Activated B cell treated with CpG ODN at 0.5 μM for 24 hours (primary cell): ENCODE measurements at regions not wholly inside any gene's neighbourhood (a gene's known extent, or its start where the extent isn't known, plus 50 kb on each side); places are given as distances from the start of the nearest gene placed in this dataset.

Source experiments
- ATAC-seq: fragments of 200-7000 bp; cut with Tn5 transposase; one replicate; pipeline ENCODE4 v1.10.0; 2021; ENCODE audit warnings: low read depth, mild to moderate bottlenecking, moderate library complexity
- CTCF ChIA-PET: fragments of 350-600 bp; sonication (Branson Sonifier 250); formaldehyde crosslinking; loops from one replicate; lab custom pipeline; 2021; ENCODE audit warnings: antibody characterized with exemption; lab: Charles Lee
- POLR2A ChIA-PET: fragments of 350-600 bp; sonication (Branson Sonifier 250); formaldehyde crosslinking; loops from one replicate; lab custom pipeline; 2021; ENCODE audit warnings: antibody characterized with exemption; lab: Charles Lee
- DNase-seq: peaks from one replicate; pipeline ENCODE4 v3.0.0; 2022
- H3K27ac Mint-ChIP-seq: one replicate; pipeline ENCODE4 v1.8.0; 2020; ENCODE audit warnings: mixed read lengths
- H3K27me3 Mint-ChIP-seq: one replicate; pipeline ENCODE4 v1.8.0; 2021; ENCODE audit warnings: mixed read lengths
- H3K36me3 Mint-ChIP-seq: one replicate; pipeline ENCODE4 v1.8.0; 2021; ENCODE audit warnings: low read depth, mixed read lengths
- H3K4me1 Mint-ChIP-seq: one replicate; pipeline ENCODE4 v1.8.0; 2021; ENCODE audit warnings: mixed read lengths
- H3K4me3 Mint-ChIP-seq: one replicate; pipeline ENCODE4 v1.8.0; 2020; ENCODE audit warnings: mild to moderate bottlenecking, mixed read lengths
- H3K9me3 Mint-ChIP-seq: one replicate; pipeline ENCODE4 v1.8.0; 2020; ENCODE audit warnings: mixed read lengths
- intact Hi-C: fragments of 100-400 bp; cut with micrococcal nuclease; formaldehyde crosslinking; loops from one replicate; pipeline ENCODE4 v1.15.1; 2024
- TF ChIP-seq, protein P1 (sequence below): fragments of 200-600 bp; IDR thresholded peaks from one replicate; pipeline ENCODE4 v1.8.0; 2022; ENCODE audit warnings: antibody characterized with exemption, mild to moderate bottlenecking

DNA sequence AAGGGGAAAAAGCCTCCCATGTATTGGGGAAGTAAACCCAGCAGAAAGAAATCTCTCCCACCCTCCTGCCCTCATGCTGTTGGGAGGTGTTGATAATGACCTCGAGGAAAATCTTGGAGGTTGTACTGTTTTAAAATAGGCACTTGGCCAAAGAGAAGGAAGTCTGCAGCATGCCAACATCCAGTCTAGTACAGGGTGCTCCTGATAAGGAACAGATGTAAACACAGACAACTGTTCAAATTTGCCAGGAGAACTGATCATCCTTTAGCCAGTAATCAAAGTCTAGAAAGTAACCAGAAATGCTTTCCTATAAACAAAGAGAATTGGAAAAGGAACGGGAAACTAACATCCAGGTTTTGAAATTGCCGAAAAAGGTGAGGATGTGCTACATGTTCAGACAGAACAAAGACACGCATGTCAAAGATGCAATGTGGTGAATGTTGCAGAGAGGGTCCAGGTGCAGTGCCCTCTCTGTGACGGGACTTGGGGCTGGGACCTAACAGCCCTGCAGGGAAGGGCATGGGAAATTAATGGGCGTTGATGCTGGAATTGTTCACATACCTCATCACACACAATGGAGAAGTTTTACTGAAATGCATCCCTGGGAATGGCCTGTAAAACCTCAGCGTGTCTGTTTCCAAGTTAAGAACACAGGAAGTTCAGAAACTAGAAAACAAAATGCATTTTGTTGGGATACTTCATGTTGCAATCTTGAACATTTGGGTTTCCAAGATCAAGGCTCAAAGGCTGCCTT lies 125.7 kb upstream of the RND3 start:
- POLR2A ChIA-PET: no interaction called here
- no peaks in the 10 kb centered on the region for H3K9me3 Mint-ChIP-seq
- no peaks in the 10 kb centered on the region for H3K4me1 Mint-ChIP-seq
- DNase-seq: no peak
- intact Hi-C loops: loop anchor here (5.0 kb wide), 1 partner anchor 1016 kb away; no protein-coding TSS in a partner anchor
- CTCF ChIA-PET: no interaction called here
- no peak overlapping the region for H3K27ac Mint-ChIP-seq
- H3K36me3 Mint-ChIP-seq: no peaks in the 10 kb centered on the region
- H3K27me3 Mint-ChIP-seq: no peaks in the 10 kb centered on the region
- TF ChIP-seq, protein P1, sequence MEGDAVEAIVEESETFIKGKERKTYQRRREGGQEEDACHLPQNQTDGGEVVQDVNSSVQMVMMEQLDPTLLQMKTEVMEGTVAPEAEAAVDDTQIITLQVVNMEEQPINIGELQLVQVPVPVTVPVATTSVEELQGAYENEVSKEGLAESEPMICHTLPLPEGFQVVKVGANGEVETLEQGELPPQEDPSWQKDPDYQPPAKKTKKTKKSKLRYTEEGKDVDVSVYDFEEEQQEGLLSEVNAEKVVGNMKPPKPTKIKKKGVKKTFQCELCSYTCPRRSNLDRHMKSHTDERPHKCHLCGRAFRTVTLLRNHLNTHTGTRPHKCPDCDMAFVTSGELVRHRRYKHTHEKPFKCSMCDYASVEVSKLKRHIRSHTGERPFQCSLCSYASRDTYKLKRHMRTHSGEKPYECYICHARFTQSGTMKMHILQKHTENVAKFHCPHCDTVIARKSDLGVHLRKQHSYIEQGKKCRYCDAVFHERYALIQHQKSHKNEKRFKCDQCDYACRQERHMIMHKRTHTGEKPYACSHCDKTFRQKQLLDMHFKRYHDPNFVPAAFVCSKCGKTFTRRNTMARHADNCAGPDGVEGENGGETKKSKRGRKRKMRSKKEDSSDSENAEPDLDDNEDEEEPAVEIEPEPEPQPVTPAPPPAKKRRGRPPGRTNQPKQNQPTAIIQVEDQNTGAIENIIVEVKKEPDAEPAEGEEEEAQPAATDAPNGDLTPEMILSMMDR: no peak
- ATAC-seq: no peak
- no peak overlapping the region for H3K4me3 Mint-ChIP-seq

DNA sequence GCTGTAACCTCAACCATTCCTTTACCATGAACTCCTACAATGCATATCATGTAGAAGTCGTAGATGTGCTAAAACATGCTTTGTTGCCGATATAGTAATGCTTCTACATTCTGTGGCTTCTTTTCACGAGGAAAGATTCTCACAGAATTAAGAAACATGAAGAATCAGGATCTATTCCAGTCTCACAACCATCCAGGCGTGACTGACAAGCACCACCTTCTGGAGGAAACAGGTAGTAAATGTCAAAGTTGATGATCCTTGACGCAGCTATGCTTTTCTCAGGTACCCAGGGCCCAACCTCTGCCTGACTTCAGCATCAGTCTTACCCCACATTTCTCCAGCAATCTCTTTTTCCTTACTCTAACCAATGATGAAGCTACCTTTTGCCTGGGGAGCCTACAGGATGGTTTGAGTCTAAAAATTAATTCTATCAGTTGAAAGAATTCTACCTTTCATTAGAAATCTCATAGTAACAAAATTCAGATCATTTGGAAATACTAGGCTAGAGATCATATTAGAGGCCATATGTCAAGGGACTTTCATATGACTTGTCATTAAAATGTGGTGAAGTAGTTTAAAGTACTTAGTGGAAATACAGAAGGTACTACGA lies 123.3 kb upstream of the RND3 start:
- TF ChIP-seq, protein P1: no peak
- ATAC-seq: no peak
- ChIA-PET CTCF (no interaction called here), POLR2A (no interaction called here)
- Mint-ChIP-seq H3K4me1 (no peaks in the 10 kb centered on the region), H3K27ac (no peak overlapping the region), H3K36me3 (no peaks in the 10 kb centered on the region), H3K9me3 (no peaks in the 10 kb centered on the region), H3K27me3 (no peaks in the 10 kb centered on the region), H3K4me3 (no peak overlapping the region)
- intact Hi-C loops: loop anchor here (5.0 kb wide), 1 partner anchor 1013 kb away; no protein-coding TSS in a partner anchor
- DNase-seq: no peak

DNA sequence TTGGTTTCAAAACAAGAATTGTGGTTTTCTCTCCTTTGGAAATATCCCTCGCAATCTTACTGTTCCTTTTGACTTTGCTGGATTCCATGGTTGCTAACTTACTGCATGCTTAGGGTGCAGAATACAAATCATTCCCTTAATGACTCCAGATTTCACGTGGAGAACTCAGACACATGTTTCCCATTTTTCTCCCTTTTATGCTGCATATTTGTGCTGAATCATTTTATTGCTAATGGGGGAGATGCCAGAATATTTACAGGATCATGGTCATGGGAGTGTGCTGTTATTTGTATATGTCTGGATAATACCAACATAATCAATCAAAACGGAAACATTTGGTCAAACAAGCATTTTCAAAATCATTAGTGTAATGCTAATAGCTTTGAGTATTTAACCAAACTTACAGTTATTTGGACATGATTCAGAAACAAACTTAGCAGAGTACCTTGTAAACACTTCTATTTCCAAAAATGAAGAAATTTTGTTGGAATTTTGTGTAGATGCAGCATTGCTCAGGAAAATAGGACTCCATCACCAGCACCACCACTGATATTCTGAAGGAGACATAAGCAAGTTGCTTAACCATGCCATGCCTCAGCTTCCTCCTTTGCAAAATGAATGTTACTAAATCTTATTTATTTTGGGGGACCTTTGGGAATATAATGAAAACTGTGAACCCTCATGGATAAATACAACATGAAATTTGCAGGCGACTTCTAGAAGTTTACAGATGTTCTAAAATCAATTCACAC lies 122.5 kb upstream of the RND3 start:
- Mint-ChIP-seq H3K27me3 (no peaks in the 10 kb centered on the region), H3K4me1 (no peaks in the 10 kb centered on the region), H3K9me3 (no peaks in the 10 kb centered on the region), H3K4me3 (no peak overlapping the region), H3K36me3 (no peaks in the 10 kb centered on the region), H3K27ac (no peak overlapping the region)
- ChIA-PET CTCF (no interaction called here), POLR2A (no interaction called here)
- intact Hi-C loops: loop anchor here (5.0 kb wide), 1 partner anchor 1013 kb away; no protein-coding TSS in a partner anchor
- TF ChIP-seq, protein P1: no peak
- ATAC-seq (no peak), DNase-seq (no peak)

DNA sequence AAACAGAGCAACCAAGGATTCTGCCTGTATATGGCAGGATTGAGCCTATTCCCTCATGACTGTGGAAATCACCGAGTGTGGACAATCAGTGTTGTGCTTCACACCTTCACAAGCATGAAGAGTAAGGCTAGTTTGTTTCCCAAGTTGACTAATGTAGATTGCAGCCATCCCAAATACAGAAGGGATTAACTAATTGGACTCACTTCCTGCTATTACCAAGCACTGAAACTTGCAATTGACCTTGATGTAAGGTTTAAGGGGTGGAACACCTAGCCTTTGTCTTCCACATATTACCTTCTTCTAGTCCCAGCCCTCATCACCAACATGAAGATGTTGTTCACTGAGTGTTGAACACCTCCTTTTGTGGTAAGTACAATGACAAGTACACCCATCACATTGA lies 120.9 kb upstream of the RND3 start:
- Mint-ChIP-seq H3K9me3 (no peaks in the 10 kb centered on the region), H3K27ac (no peak overlapping the region), H3K36me3 (no peaks in the 10 kb centered on the region), H3K4me1 (no peaks in the 10 kb centered on the region), H3K4me3 (no peak overlapping the region), H3K27me3 (no peaks in the 10 kb centered on the region)
- ChIA-PET CTCF (no interaction called here), POLR2A (no interaction called here)
- TF ChIP-seq, protein P1: no peak
- ATAC-seq (no peak), DNase-seq (no peak)
- intact Hi-C loops: no loop called here

DNA sequence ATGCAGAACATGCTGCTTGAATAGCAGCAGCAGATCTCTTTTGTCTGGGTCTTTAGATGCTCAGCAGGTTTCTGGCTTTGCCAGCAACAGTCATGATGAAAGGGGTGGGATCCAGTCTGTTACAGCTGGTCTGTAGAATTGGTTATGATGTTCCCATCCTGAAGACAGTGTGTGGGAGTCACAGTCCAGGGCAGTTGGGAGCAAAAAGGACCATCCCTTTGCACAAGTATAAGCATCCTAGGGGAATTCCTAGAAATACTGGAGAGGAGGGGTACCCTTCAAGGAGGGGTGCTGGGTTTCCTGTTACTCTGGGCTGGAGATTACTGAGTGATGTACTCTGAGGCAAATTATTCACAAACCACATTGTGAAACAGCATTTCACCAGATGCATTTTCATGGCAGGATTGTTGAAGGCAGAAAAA lies 119.9 kb upstream of the RND3 start:
- DNase-seq (no peak), ATAC-seq (no peak)
- Mint-ChIP-seq H3K9me3 (no peaks in the 10 kb centered on the region), H3K4me1 (no peaks in the 10 kb centered on the region), H3K27ac (no peak overlapping the region), H3K4me3 (no peak overlapping the region), H3K27me3 (no peaks in the 10 kb centered on the region), H3K36me3 (no peaks in the 10 kb centered on the region)
- CTCF ChIA-PET: no interaction called here
- POLR2A ChIA-PET: no interaction called here
- intact Hi-C loops: no loop called here
- TF ChIP-seq, protein P1: no peak
